ENCODE measurements at regions not wholly inside any gene's neighbourhood (a gene's known extent, or its start where the extent isn't known, plus 50 kb on each side); places are given as distances from the start of the nearest gene placed in this dataset.

GRCh38 chr12:91801048-91801447 lies 344.6 kb downstream of the BTG1 start:
- ATAC-seq = no peak
- WGBS, 4 donors = 95 to 100% (median 98%) methylated on average over 1 of the region's 1 CpG
- H3K4me1 ChIP-seq = no peaks in the 10 kb centered on the region
- intact Hi-C loops (cut with DNase I) = loop anchor here in 1 of 10 donors (10.0 kb wide), 1 partner anchor 416 kb away; no protein-coding TSS in a partner anchor
- no peak overlapping the region for H3K27ac ChIP-seq
- no peaks in the 10 kb centered on the region for H3K27me3 ChIP-seq
- no peak for TF ChIP-seq CTCF (IDR thresholded peaks at IDR 0.05)
- TF ChIP-seq POLR2A (IDR thresholded peaks at IDR 0.05) = no peak
- H3K36me3 ChIP-seq = no peaks in the 10 kb centered on the region
- H3K4me3 ChIP-seq = no peak overlapping the region
- DNase-seq = no peak
- peaks cover 0 to 10% (median 2%) of the 10 kb centered on the region in 12 donors for H3K9me3 ChIP-seq

- 89 to 96% (median 95%) methylated on average over 2 of the region's 2 CpGs for WGBS, 4 donors
- Histone ChIP-seq H3K36me3 (no peaks in the 10 kb centered on the region), H3K4me1 (no peaks in the 10 kb centered on the region), H3K9me3 (no peaks in the 10 kb centered on the region), H3K27ac (no peak overlapping the region), H3K27me3 (no peaks in the 10 kb centered on the region), H3K4me3 (no peak overlapping the region)
- DNase-seq (no peak), ATAC-seq (no peak)
- TF ChIP-seq CTCF (IDR thresholded peaks at IDR 0.05) = no peak
- no peak for TF ChIP-seq POLR2A (IDR thresholded peaks at IDR 0.05)
- intact Hi-C loops (cut with DNase I) = no loop called here
Observed at GRCh38 chr12:91793676-91794075, 352.0 kb downstream of the BTG1 start.

GRCh38 chr12:91792597-91792996 lies 353.0 kb downstream of the BTG1 start:
- TF ChIP-seq POLR2A (IDR thresholded peaks at IDR 0.05) (no peak), CTCF (IDR thresholded peaks at IDR 0.05) (no peak)
- H3K4me3 ChIP-seq = no peak overlapping the region
- H3K4me1 ChIP-seq = no peaks in the 10 kb centered on the region
- intact Hi-C loops (cut with DNase I) = no loop called here
- no peak overlapping the region for H3K27ac ChIP-seq
- no peaks in the 10 kb centered on the region for H3K9me3 ChIP-seq
- H3K36me3 ChIP-seq = no peaks in the 10 kb centered on the region
- H3K27me3 ChIP-seq = no peaks in the 10 kb centered on the region
- ATAC-seq = no peak
- WGBS, 4 donors = 75 to 85% (median 80%) methylated on average over 1 of the region's 1 CpG
- DNase-seq = no peak

- TF ChIP-seq CTCF (IDR thresholded peaks at IDR 0.05) = no peak
- no peak for TF ChIP-seq POLR2A (IDR thresholded peaks at IDR 0.05)
- no peak for ATAC-seq
- no peaks in the 10 kb centered on the region for H3K36me3 ChIP-seq
- no peak overlapping the region for H3K27ac ChIP-seq
- intact Hi-C loops (cut with DNase I) = no loop called here
- no peaks in the 10 kb centered on the region for H3K4me1 ChIP-seq
- 96 to 99% (median 97%) methylated on average over 2 of the region's 2 CpGs for whole genome bisulfite sequencing, 4 donors
- peaks cover 0 to 4% (median 0%) of the 10 kb centered on the region in 12 donors for H3K9me3 ChIP-seq
- DNase-seq = no peak
- H3K4me3 ChIP-seq = no peak overlapping the region
- no peaks in the 10 kb centered on the region for H3K27me3 ChIP-seq
Observed at GRCh38 chr12:91786499-91787272, 359.0 kb downstream of the BTG1 start.

Data from heart left ventricle (tissue), 16 donors.